Stomach (tissue), 8 donors: ENCODE measurements at regions not wholly inside any gene's neighbourhood (a gene's known extent, or its start where the extent isn't known, plus 50 kb on each side); places are given as distances from the start of the nearest gene placed in this dataset.

Source experiments
- DNase-seq, 2 donors: peaks; one replicate each; pipeline versions ENCODE4 v3.0.0 to v3.0.0-alpha.2; 2013 to 2019
- H3K27ac ChIP-seq, 5 donors: fragments of 200-600 bp in 4 of 5; sonication (generic) in 4 of 5; one replicate each; pipeline ENCODE4 v1.5.1; 2013 to 2019; ENCODE audit warnings: mild to moderate bottlenecking in 1 of 5, moderate library complexity in 1 of 5
- H3K27me3 ChIP-seq, 3 donors: fragments of 200-600 bp; sonication (generic); one replicate each; pipeline ENCODE4 v1.5.1; 2017 to 2019; ENCODE audit warnings: mixed run types in 1 of 3
- H3K36me3 ChIP-seq, 4 donors: fragments of 200-600 bp; sonication (generic); 1 replicate in 3 of 4; 2 replicates in 1 of 4; pipeline ENCODE4 v1.5.1; 2016 to 2019
- H3K4me1 ChIP-seq, 4 donors: fragments of 200-600 bp; sonication (generic); one replicate each; pipeline ENCODE4 v1.5.1; 2016 to 2019
- H3K4me3 ChIP-seq, 4 donors: fragments of 200-600 bp; sonication (generic) in 3 of 4; one replicate each; pipeline ENCODE4 v1.5.1; 2016 to 2019; ENCODE audit warnings: mild to moderate bottlenecking in 1 of 4
- H3K9me3 ChIP-seq, 4 donors: fragments of 200-600 bp; sonication (generic); one replicate each; pipeline ENCODE4 v1.5.1; 2016 to 2019
- CTCF ChIP-seq, 7 experiments: fragments of 450-650 bp in 4 of 7; fragments of 200-600 bp in 3 of 7; sonication (generic) in 3 of 7; IDR thresholded peaks; one replicate each; pipeline ENCODE4 v1.5.1; 2016 to 2019; ENCODE audit warnings: antibody characterized with exemption in 7 of 7, control low read depth in 2 of 7, mild to moderate bottlenecking in 1 of 7
- EP300 ChIP-seq: sonication (generic); formaldehyde crosslinking; IDR thresholded peaks from one replicate; pipeline ENCODE4 v1.6.1; 2017; ENCODE audit warnings: antibody characterized with exemption
- POLR2A ChIP-seq, 4 donors: fragments of 450-650 bp; IDR thresholded peaks; one replicate each; pipeline ENCODE4 v1.6.1; 2016; ENCODE audit warnings: antibody characterized with exemption in 4 of 4, control low read depth in 2 of 4, mild to moderate bottlenecking in 1 of 4, moderate library complexity in 1 of 4
- POLR2AphosphoS5 ChIP-seq, 3 donors: sonication (generic); formaldehyde crosslinking; IDR thresholded peaks; one replicate each; pipeline ENCODE4 v1.6.1; 2016; ENCODE audit warnings: antibody characterized with exemption in 3 of 3
- WGBS, 5 donors: extraction: QIAGEN DNeasy Blood & Tissue Kit in 3 of 5; methylation state at CpG; one replicate each; pipeline versions ENCODE4 v1.1.5 to v1.1.7; 2013 to 2018; 5-methylcytosine and 5-hydroxymethylcytosine counted together
- intact Hi-C: fragments of 100-400 bp; cut with DNase I; formaldehyde crosslinking; loops from one replicate; pipeline ENCODE4 v1.15.1; 2023; ENCODE audit warnings: low total_unique reads
- donor health status: healthy with polysubstance abuse.
- donor health status: Bipolar disorder and iron deficiency.
- donor health status: healthy.

GRCh38 chr10:91707236-91707635, 74.4 kb upstream of the PPP1R3C start:
- Histone ChIP-seq H3K4me3 (no peak overlapping the region), H3K27me3 (no peaks in the 10 kb centered on the region), H3K36me3 (no peaks in the 10 kb centered on the region), H3K9me3 (no peaks in the 10 kb centered on the region), H3K4me1 (peaks cover 4 to 29% (median 13%) of the 10 kb centered on the region in 4 donors), H3K27ac (no peak overlapping the region)
- DNase-seq, result no peak
- intact Hi-C loops, result no loop called here
- WGBS, 5 donors, result 63 to 77% (median 74%) methylated on average over 3 of the region's 3 CpGs
- TF ChIP-seq EP300 (no peak), POLR2AphosphoS5 (IDR thresholded peaks at IDR 0.05) (no peak), CTCF (IDR thresholded peaks at IDR 0.05) (no peak), POLR2A (IDR thresholded peaks at IDR 0.05) (no peak)

- no peaks in the 10 kb centered on the region for H3K36me3 ChIP-seq
- no peak for DNase-seq
- intact Hi-C loops, result no loop called here
- peaks cover 4 to 29% (median 11%) of the 10 kb centered on the region in 4 donors for H3K4me1 ChIP-seq
- no peaks in the 10 kb centered on the region for H3K9me3 ChIP-seq
- WGBS, 5 donors, result 74 to 100% (median 87%) methylated on average over 2 of the region's 2 CpGs
- H3K27ac ChIP-seq, result no peak overlapping the region
- H3K27me3 ChIP-seq, result no peaks in the 10 kb centered on the region
- no peak for TF ChIP-seq EP300
- no peak for TF ChIP-seq CTCF (IDR thresholded peaks at IDR 0.05)
- TF ChIP-seq POLR2A (IDR thresholded peaks at IDR 0.05), result no peak
- TF ChIP-seq POLR2AphosphoS5 (IDR thresholded peaks at IDR 0.05), result no peak
- no peak overlapping the region for H3K4me3 ChIP-seq
Observed at GRCh38 chr10:91705948-91706670, 73.2 kb upstream of the PPP1R3C start.

- intact Hi-C loops, result no loop called here
- peaks cover 0 to under 1% (median 0%) of the 10 kb centered on the region in 4 donors for H3K4me1 ChIP-seq
- no peak for TF ChIP-seq EP300
- WGBS, 5 donors, result 67 to 83% (median 71%) methylated on average over 4 of the region's 4 CpGs
- H3K4me3 ChIP-seq, result no peak overlapping the region
- no peaks in the 10 kb centered on the region for H3K9me3 ChIP-seq
- no peak for DNase-seq
- no peaks in the 10 kb centered on the region for H3K36me3 ChIP-seq
- no peaks in the 10 kb centered on the region for H3K27me3 ChIP-seq
- H3K27ac ChIP-seq, result no peak overlapping the region
Observed at GRCh38 chr10:91702620-91703019, 69.7 kb upstream of the PPP1R3C start.

- Histone ChIP-seq H3K27me3 (no peaks in the 10 kb centered on the region), H3K27ac (no peak overlapping the region), H3K9me3 (no peaks in the 10 kb centered on the region), H3K4me1 (no peaks in the 10 kb centered on the region), H3K4me3 (no peak overlapping the region), H3K36me3 (no peaks in the 10 kb centered on the region)
- DNase-seq, result no peak
- 81 to 89% (median 87%) methylated on average over 5 of the region's 5 CpGs for WGBS, 5 donors
- intact Hi-C loops, result no loop called here
- no peak for TF ChIP-seq EP300
- TF ChIP-seq CTCF (IDR thresholded peaks at IDR 0.05), result no peak
- TF ChIP-seq POLR2A (IDR thresholded peaks at IDR 0.05), result no peak
- TF ChIP-seq POLR2AphosphoS5 (IDR thresholded peaks at IDR 0.05), result no peak
Observed at GRCh38 chr10:91700788-91701444, 68.0 kb upstream of the PPP1R3C start.

GRCh38 chr10:91700273-91700672, 67.4 kb upstream of the PPP1R3C start:
- TF ChIP-seq POLR2AphosphoS5 (IDR thresholded peaks at IDR 0.05) (no peak), POLR2A (IDR thresholded peaks at IDR 0.05) (no peak), EP300 (no peak), CTCF (IDR thresholded peaks at IDR 0.05) (no peak)
- no peak overlapping the region for H3K4me3 ChIP-seq
- no peaks in the 10 kb centered on the region for H3K36me3 ChIP-seq
- H3K27ac ChIP-seq, result no peak overlapping the region
- H3K27me3 ChIP-seq, result no peaks in the 10 kb centered on the region
- WGBS, 5 donors, result 68 to 85% (median 80%) methylated on average over 5 of the region's 5 CpGs
- no peaks in the 10 kb centered on the region for H3K9me3 ChIP-seq
- intact Hi-C loops, result no loop called here
- H3K4me1 ChIP-seq, result no peaks in the 10 kb centered on the region
- no peak for DNase-seq
